Activated CD8-positive, alpha-beta memory T cell treated with anti-CD3 and anti-CD28 coated beads, Interleukin-2, amount 10 ng/mL, durations not matched to agents 7 days and 5 days (primary cell): ENCODE measurements at regions not wholly inside any gene's neighbourhood (a gene's known extent, or its start where the extent isn't known, plus 50 kb on each side); places are given as distances from the start of the nearest gene placed in this dataset.

ENCODE experiments used
- ATAC-seq: fragments of 150-1000 bp; cut with Tn5 transposase; one replicate; pipeline ENCODE4 v1.10.0; 2021; ENCODE audit warnings: moderate library complexity
- CTCF ChIA-PET: fragments of 350-600 bp; sonication (Branson Sonifier 250); formaldehyde crosslinking; loops from one replicate; lab custom pipeline; 2021; ENCODE audit warnings: antibody characterized with exemption; lab: Charles Lee
- DNase-seq: peaks from one replicate; pipeline ENCODE4 v3.0.0-alpha.2; 2020
- H3K27ac Mint-ChIP-seq: one replicate; pipeline ENCODE4 v1.8.0; 2021; ENCODE audit warnings: mild to moderate bottlenecking, mixed read lengths
- H3K27me3 Mint-ChIP-seq: one replicate; pipeline ENCODE4 v1.8.0; 2021; ENCODE audit warnings: mixed read lengths
- H3K36me3 Mint-ChIP-seq: one replicate; pipeline ENCODE4 v1.8.0; 2021; ENCODE audit warnings: mild to moderate bottlenecking, mixed read lengths
- H3K4me1 Mint-ChIP-seq: one replicate; pipeline ENCODE4 v1.8.0; 2021; ENCODE audit warnings: mixed read lengths
- H3K4me3 Mint-ChIP-seq: one replicate; pipeline ENCODE4 v1.8.0; 2021; ENCODE audit warnings: mild to moderate bottlenecking, moderate library complexity, mixed read lengths
- H3K9me3 Mint-ChIP-seq: one replicate; pipeline ENCODE4 v1.8.0; 2022; ENCODE audit warnings: low read depth, mixed read lengths

DNA sequence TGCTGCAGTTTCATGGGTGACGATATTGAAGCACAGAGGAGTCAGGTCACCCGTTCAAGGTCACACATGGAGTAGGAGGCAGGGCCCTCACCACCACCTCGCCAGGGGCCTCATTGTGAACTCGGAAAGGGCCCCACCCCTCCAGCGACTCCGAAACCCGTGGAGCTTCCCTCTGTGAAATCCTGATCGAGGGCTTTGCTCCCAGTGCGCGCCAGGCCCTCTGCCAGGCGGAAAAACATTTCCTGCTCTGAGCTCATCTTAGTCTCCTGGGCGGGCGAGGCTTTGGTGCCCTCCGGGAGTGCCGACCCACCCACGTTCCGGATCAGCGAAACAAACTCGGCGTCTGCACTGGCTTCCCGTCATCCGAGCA, 75.0 kb upstream of the FCN1 start:
- no peaks in the 10 kb centered on the region for H3K4me1 Mint-ChIP-seq
- no peak for DNase-seq
- no peaks in the 10 kb centered on the region for H3K9me3 Mint-ChIP-seq
- ATAC-seq: no peak
- CTCF ChIA-PET: no interaction called here
- no peaks in the 10 kb centered on the region for H3K27me3 Mint-ChIP-seq
- H3K4me3 Mint-ChIP-seq: no peak overlapping the region
- H3K27ac Mint-ChIP-seq: no peak overlapping the region
- H3K36me3 Mint-ChIP-seq: no peaks in the 10 kb centered on the region

DNA sequence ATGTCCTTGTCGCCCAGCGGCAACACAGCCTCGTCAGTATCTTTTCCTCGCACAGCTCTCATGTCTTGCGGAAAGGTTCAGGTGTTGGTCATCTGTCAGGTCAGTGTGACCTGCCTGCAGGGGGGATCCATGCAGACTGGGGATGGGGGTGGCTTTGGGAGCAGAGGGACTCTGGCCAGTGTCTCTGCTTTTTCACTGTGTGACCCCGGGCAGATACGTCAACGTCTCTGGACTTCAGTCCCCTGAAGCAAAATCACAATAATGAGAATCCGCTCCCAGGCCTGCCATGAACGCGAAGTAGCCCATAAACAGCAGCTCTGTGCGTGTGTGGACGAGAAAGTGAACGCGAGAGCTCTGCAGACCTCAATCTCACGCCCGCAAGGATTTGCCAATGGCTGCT, 75.7 kb upstream of the FCN1 start:
- DNase-seq (no peak), ATAC-seq (no peak)
- CTCF ChIA-PET: no interaction called here
- Mint-ChIP-seq H3K9me3 (no peaks in the 10 kb centered on the region), H3K4me3 (no peak overlapping the region), H3K27ac (no peak overlapping the region), H3K4me1 (no peaks in the 10 kb centered on the region), H3K27me3 (no peaks in the 10 kb centered on the region), H3K36me3 (no peaks in the 10 kb centered on the region)

DNA sequence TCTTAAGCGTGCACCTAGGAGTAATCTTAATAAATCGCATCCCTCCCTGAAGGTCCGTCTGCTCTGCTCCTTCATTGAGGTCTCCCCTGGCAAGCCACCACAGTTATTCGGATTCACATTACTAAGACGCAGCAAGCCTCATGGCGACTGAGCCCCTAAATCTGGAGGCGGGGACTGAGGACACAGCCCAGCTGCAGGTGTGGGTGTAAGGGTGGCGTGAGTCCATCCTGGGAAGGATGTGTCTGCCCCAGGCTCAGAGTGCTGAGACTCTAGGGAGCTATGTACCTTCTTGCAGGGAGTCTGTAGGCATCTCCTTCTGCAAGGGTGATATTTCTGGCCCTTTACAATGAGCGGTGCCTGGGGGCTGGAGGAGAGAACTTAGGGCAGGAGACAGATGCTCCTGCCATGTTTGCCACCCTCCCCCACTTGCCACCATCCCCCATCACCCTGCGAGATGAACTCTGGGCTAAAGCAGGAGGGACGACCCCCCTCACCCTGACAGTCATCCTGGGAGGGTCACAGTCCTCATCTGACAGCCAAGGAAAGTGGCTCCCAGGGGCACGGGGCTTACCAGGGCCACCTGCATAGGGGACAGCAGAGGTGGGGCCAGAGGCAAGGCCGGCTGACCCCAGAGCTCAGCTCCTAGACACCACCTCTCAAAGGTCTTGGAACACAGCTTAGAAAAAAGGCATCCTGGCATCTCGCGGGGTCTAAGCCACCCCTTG, 76.4 kb upstream of the FCN1 start:
- ATAC-seq (no peak), DNase-seq (no peak)
- CTCF ChIA-PET: no interaction called here
- Mint-ChIP-seq H3K9me3 (no peaks in the 10 kb centered on the region), H3K27me3 (no peaks in the 10 kb centered on the region), H3K36me3 (no peaks in the 10 kb centered on the region), H3K27ac (no peak overlapping the region), H3K4me3 (no peak overlapping the region), H3K4me1 (no peaks in the 10 kb centered on the region)

DNA sequence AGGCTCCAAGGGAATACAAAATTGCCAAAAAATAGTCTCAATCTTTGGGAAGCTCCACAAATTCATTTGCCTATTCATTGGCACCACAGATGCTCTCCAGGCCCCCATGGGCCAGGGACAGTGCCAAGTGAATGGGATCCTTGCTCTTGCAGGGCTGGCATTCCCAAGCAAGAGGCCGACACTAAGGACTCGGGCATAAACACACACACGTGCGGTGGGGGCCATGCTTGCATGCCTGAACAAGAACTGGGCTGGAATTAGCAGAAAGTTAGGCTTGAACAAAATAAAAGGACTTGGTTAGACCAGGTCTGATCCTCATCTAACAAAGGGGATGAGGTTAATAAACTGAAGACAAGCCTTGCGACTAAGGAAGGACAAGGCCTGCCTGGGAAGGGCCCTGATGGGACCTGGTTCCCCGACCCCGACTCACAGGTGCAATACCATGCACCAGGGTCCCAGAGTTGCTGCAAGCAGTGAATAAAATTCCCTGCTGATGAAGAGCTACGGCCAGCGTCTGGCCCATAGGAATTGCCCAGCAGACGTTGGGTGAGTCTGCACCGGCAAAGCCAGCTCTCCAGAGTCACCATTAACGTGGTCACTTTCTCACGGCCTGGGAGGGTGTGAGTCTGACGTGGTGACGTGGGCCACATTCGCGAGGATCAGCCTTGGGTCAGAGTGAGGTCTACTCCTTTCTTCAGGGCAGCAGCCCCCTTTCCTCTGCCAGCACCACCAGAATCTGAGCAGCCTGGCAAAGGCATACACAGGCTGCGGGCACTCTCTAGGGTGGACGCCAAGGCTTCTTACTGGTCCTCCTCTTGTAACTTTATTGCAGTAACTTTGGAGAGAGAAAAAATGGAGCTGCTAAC, 77.4 kb upstream of the FCN1 start:
- DNase-seq (no peak), ATAC-seq (no peak)
- H3K4me3 Mint-ChIP-seq: no peak overlapping the region
- H3K36me3 Mint-ChIP-seq: no peaks in the 10 kb centered on the region
- CTCF ChIA-PET: no interaction called here
- H3K9me3 Mint-ChIP-seq: no peaks in the 10 kb centered on the region
- no peaks in the 10 kb centered on the region for H3K4me1 Mint-ChIP-seq
- no peaks in the 10 kb centered on the region for H3K27me3 Mint-ChIP-seq
- H3K27ac Mint-ChIP-seq: no peak overlapping the region

DNA sequence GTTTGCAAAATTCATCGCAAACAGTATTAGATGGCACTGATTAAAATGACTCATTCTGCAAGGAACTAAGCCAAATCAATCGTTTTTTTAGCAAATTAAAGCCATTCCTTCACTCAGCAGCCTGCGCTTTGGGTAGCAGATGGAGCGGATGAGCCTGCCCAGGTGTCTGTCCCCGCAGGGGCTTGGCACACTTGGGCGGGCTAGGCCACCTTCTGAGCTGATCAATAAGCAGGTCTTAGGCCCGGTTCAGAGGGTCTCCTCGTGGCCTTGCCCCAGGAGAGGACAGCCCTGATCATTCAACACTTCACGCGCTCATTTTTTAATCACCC, 78.0 kb upstream of the FCN1 start:
- Mint-ChIP-seq H3K9me3 (peaks cover 4% of the 10 kb centered on the region), H3K4me1 (no peaks in the 10 kb centered on the region), H3K36me3 (no peaks in the 10 kb centered on the region), H3K27ac (no peak overlapping the region), H3K27me3 (no peaks in the 10 kb centered on the region), H3K4me3 (no peak overlapping the region)
- DNase-seq (no peak), ATAC-seq (no peak)
- CTCF ChIA-PET: no interaction called here

DNA sequence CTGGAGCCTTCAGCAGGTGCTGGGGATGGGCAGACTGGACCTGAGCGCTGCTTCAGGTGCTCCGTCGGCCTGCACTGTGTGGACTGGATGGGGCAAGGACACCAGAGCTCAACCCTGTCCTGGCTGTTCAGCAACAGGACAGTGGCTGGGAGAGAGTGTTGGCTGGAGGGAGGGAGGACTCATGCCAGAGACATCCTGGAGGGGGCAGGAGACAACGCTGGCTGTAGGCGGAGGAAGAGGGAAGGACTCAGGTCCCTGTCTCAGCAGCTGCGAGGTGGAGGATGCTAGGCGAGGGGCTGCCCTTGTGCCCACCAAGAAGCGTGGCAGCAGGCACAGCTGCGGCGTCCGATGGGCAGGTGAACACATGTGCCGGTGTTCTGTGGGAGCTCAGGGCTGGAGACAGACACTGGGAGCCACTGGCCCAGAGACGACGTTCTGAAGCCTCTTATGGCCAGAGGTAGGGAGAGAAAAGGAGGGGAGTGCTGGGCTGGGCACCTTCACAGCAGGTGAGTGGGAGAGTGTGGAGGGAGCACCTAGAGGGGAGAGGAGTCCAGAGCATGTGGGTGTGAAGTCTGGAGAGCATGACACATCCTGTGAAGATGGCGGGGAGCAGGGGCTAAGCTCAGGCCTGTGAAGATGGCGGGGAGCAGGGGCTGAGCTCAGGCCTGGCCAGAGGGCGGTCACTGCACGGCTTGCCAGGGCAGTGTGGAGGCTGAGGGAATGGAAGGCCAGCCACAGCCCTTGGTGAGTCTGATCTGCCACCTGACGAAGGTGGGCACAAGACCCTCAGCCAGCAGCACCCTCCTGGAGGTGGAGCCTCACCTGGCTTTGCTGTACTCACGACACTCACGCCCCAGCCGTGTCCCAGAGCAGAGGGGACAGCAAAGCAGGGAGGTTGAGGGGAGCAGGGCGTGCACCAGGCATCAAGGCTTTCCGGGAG, 79.1 kb upstream of the FCN1 start:
- no peak for DNase-seq
- no peaks in the 10 kb centered on the region for H3K36me3 Mint-ChIP-seq
- no peak overlapping the region for H3K4me3 Mint-ChIP-seq
- H3K9me3 Mint-ChIP-seq: peaks cover 4% of the 10 kb centered on the region
- H3K4me1 Mint-ChIP-seq: no peaks in the 10 kb centered on the region
- CTCF ChIA-PET: no interaction called here
- H3K27me3 Mint-ChIP-seq: no peaks in the 10 kb centered on the region
- ATAC-seq: no peak
- no peak overlapping the region for H3K27ac Mint-ChIP-seq

DNA sequence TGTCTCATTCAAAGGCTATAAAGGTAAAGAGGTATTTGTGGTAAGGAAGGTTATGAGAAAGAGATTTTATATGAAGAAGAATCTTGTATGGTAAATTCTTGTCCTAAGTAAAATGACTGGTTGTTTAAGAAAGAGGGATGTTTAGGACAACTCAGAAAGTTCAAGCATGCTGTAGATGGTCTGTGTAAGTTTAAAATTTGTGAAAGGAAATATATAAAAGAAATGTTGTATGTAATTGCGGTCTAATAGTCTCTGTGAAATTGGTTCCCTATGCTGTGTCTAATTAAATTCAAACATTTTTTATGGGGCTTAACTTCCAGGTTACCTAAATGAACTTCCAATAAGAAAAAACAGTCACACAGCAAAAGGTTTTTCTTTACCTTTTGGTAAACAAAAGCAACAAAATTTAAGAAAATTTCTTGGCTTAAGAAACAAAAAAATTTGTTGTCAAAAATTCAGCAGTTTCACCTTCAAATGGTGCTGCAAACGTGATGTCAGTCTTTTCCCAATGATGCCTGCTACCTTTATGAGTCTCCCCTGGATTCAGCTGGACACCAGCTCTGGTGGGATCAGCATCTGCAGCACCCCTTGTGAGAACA, 83.0 kb upstream of the FCN1 start:
- Mint-ChIP-seq H3K4me3 (no peak overlapping the region), H3K36me3 (no peaks in the 10 kb centered on the region), H3K4me1 (no peaks in the 10 kb centered on the region), H3K9me3 (peaks cover 4% of the 10 kb centered on the region), H3K27me3 (no peaks in the 10 kb centered on the region), H3K27ac (no peak overlapping the region)
- no peak for ATAC-seq
- CTCF ChIA-PET: no interaction called here
- DNase-seq: no peak

DNA sequence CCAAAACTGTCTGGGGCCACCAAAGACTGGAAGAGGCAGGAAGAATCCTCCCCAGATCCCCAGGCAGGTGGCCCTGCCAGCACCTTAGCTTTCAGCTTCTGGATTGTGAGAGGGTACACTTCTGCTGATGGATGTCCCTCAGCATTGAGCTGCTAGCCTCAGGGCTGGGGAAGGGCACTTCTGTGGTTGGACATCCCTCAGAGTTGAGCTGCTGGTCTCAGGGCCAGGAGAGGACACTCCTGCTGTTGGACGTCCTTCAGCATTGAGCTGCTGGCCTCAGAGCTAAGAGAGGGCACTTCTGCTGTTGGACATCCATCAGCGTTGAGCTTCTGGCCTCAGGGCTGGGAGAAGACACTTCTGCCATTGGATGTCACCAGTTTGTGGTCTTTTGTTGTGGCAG, 83.8 kb upstream of the FCN1 start:
- no peak for ATAC-seq
- no peaks in the 10 kb centered on the region for H3K27me3 Mint-ChIP-seq
- peaks cover 4% of the 10 kb centered on the region for H3K9me3 Mint-ChIP-seq
- CTCF ChIA-PET: no interaction called here
- no peaks in the 10 kb centered on the region for H3K36me3 Mint-ChIP-seq
- no peak for DNase-seq
- H3K4me1 Mint-ChIP-seq: no peaks in the 10 kb centered on the region
- H3K4me3 Mint-ChIP-seq: no peak overlapping the region
- H3K27ac Mint-ChIP-seq: no peak overlapping the region

DNA sequence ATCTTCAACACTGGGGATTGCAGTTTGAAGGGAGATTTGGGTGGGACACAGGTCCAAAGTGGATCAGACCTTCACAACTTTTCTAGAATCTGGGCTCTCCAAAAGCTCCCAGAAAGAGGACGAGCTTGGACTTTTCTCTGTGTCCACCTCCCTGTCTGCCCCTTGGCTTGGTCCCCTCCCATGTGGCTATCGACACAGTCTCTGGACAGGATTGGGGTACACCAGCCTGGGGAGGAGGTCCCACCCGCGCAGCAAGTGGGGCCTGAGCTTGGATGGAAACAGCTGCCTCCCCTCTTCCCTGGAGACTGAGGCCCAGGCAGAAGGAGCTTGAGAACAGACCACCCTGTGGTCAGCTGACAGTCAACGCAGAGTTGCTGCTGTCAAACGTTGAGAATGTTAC, 84.6 kb upstream of the FCN1 start:
- Mint-ChIP-seq H3K4me1 (no peaks in the 10 kb centered on the region), H3K9me3 (peaks cover 4% of the 10 kb centered on the region), H3K36me3 (no peaks in the 10 kb centered on the region), H3K27me3 (no peaks in the 10 kb centered on the region), H3K4me3 (no peak overlapping the region), H3K27ac (no peak overlapping the region)
- DNase-seq (no peak), ATAC-seq (no peak)
- CTCF ChIA-PET: no interaction called here

- Mint-ChIP-seq H3K27ac (no peak overlapping the region), H3K4me3 (no peak overlapping the region), H3K36me3 (no peaks in the 10 kb centered on the region), H3K4me1 (no peaks in the 10 kb centered on the region), H3K27me3 (no peaks in the 10 kb centered on the region), H3K9me3 (peaks cover 4% of the 10 kb centered on the region)
- ATAC-seq (no peak), DNase-seq (no peak)
- CTCF ChIA-PET: no interaction called here
Measured at GRCh38 chr9:135002802-135003201, 84.7 kb upstream of the OLFM1 start.

- ATAC-seq (no peak), DNase-seq (no peak)
Measured at GRCh38 chr9:135004772-135005171, 82.7 kb upstream of the OLFM1 start.

DNA sequence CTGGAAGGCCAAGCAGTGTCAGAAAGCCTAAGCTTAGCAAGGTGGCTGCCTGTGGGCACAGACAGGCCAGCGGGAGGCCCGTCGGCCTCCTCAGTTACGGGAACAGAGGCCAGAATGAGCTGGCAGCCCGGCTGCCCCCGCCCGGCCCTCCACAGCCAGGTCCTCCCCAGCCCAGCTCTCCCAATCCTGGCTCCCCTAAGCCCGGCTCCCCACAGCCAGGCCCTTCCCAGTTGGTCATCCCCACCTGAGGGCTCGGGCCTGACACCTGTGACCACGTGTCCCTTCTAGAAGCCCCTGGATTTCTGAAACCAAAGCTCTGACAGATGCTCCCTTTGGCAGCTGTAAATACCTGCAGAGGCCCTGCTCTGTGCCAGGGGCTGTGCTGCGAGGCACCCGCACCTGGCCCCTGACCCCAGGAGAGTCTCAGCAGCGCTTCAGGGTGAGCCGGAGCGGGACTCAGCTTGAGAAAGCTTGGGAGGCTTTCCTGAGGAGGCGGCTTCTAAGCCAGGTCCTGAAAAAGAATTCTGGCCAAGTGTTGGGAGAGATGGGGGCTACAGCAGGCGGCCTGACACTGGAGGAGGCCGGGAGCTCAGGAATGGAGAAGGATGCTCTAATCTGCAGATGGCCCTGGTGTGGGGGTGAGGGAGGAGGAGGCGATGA, 80.4 kb upstream of the OLFM1 start:
- DNase-seq (no peak), ATAC-seq (no peak)
- no peaks in the 10 kb centered on the region for H3K9me3 Mint-ChIP-seq
- H3K27me3 Mint-ChIP-seq: no peaks in the 10 kb centered on the region
- H3K4me1 Mint-ChIP-seq: no peaks in the 10 kb centered on the region
- H3K27ac Mint-ChIP-seq: no peak overlapping the region
- H3K36me3 Mint-ChIP-seq: no peaks in the 10 kb centered on the region
- no peak overlapping the region for H3K4me3 Mint-ChIP-seq
- CTCF ChIA-PET: no interaction called here

More at GRCh38 chr9:135004772-135005171, 82.7 kb upstream of the OLFM1 start:
- Mint-ChIP-seq H3K27ac (no peak overlapping the region), H3K9me3 (peaks cover 4% of the 10 kb centered on the region), H3K4me3 (no peak overlapping the region), H3K27me3 (no peaks in the 10 kb centered on the region), H3K36me3 (no peaks in the 10 kb centered on the region), H3K4me1 (no peaks in the 10 kb centered on the region)
- CTCF ChIA-PET: no interaction called here

- Mint-ChIP-seq H3K27me3 (no peaks in the 10 kb centered on the region), H3K27ac (no peak overlapping the region), H3K4me1 (no peaks in the 10 kb centered on the region), H3K36me3 (no peaks in the 10 kb centered on the region), H3K4me3 (no peak overlapping the region), H3K9me3 (no peaks in the 10 kb centered on the region)
- ATAC-seq (no peak), DNase-seq (no peak)
- CTCF ChIA-PET: no interaction called here
Measured at GRCh38 chr9:135007601-135008000, 79.9 kb upstream of the OLFM1 start.
